Fibroblast of lung (primary cell): ENCODE measurements at regions not wholly inside any gene's neighbourhood (a gene's known extent, or its start where the extent isn't known, plus 50 kb on each side); places are given as distances from the start of the nearest gene placed in this dataset.
"Not testable (repeated sequence)": the region's sequence is repeated elsewhere in the genome, so short reads cannot be mapped to it uniquely, and the experiment has no call there.

Experiments
- DNase-seq, 2 donors: peaks; one replicate each; pipeline versions ENCODE4 v3.0.0 to v3.0.0-alpha.2; 2010; ENCODE audit warnings: low read depth in 2 of 2
- H2AFZ ChIP-seq: 2 replicates; pipeline ENCODE4 v1.5.1; 2012; ENCODE audit warnings: low read length, control low read depth, inconsistent platforms
- H3K27ac ChIP-seq: 2 replicates; pipeline ENCODE4 v1.5.1; 2011; ENCODE audit warnings: low read length, control low read depth; ENCODE audit not compliant: insufficient read depth
- H3K27me3 ChIP-seq: 2 replicates; pipeline ENCODE4 v1.5.1; 2011; ENCODE audit warnings: mild to moderate bottlenecking, low read length; ENCODE audit not compliant: control insufficient read depth, insufficient read depth
- H3K36me3 ChIP-seq: 2 replicates; pipeline ENCODE4 v1.5.1; 2011; ENCODE audit warnings: low read length; ENCODE audit not compliant: control insufficient read depth, insufficient read depth
- H3K4me1 ChIP-seq: 2 replicates; pipeline ENCODE4 v1.5.1; 2011; ENCODE audit warnings: low read length; ENCODE audit not compliant: control insufficient read depth, insufficient read depth; ENCODE audit errors: extremely low read depth
- H3K4me2 ChIP-seq: 2 replicates; pipeline ENCODE4 v1.5.1; 2011; ENCODE audit warnings: low read length, control low read depth; ENCODE audit not compliant: insufficient read depth; ENCODE audit errors: extremely low read depth
- H3K4me3 ChIP-seq, 4 experiments: fragments of 200-600 bp in 1 of 4; sonication (generic) in 1 of 4; replicated peaks in 1 of 4; 2 replicates each; pipeline ENCODE4 v1.5.1; 2011 to 2016; ENCODE audit warnings: low read length in 4 of 4, low read depth in 3 of 4, mild to moderate bottlenecking in 3 of 4, control low read depth in 2 of 4, inconsistent platforms in 1 of 4, mixed read lengths in 1 of 4; ENCODE audit not compliant: insufficient read depth in 1 of 4; ENCODE audit errors: control extremely low read depth in 1 of 4
- H3K79me2 ChIP-seq: 2 replicates; pipeline ENCODE4 v1.5.1; 2012; ENCODE audit warnings: mild to moderate bottlenecking, low read length, inconsistent platforms; ENCODE audit not compliant: control insufficient read depth, insufficient read depth
- H3K9ac ChIP-seq: 2 replicates; pipeline ENCODE4 v1.5.1; 2011; ENCODE audit warnings: mild to moderate bottlenecking, low read length, control low read depth; ENCODE audit not compliant: insufficient read depth
- H3K9me3 ChIP-seq: 2 replicates; pipeline ENCODE4 v1.5.1; 2012; ENCODE audit warnings: low read depth, low read length; ENCODE audit not compliant: control insufficient read depth, insufficient read depth
- H4K20me1 ChIP-seq: 2 replicates; pipeline ENCODE4 v1.5.1; 2011; ENCODE audit warnings: low read length; ENCODE audit not compliant: control insufficient read depth, insufficient read depth; ENCODE audit errors: extremely low read depth
- CTCF ChIP-seq, 2 donors: IDR thresholded peaks in 1 of 2; conservative IDR thresholded peaks in 1 of 2; 1 replicate in 1 of 2; 2 replicates in 1 of 2; pipeline ENCODE4 v1.5.1; 2011 to 2012; ENCODE audit warnings: low read length in 2 of 2, control low read depth in 1 of 2, inconsistent platforms in 1 of 2, low read depth in 1 of 2, mild to moderate bottlenecking in 1 of 2
- EZH2 ChIP-seq: IDR thresholded peaks from 2 replicates; pipeline ENCODE4 v1.5.1; 2012; ENCODE audit warnings: low read length, control low read depth, mild to moderate bottlenecking; ENCODE audit errors: missing control alignments

- no peaks in the 10 kb centered on the region for H3K9me3 ChIP-seq
- H3K79me2 ChIP-seq = no peaks in the 10 kb centered on the region
- no peaks in the 10 kb centered on the region for H3K27me3 ChIP-seq
- no peaks in the 10 kb centered on the region for H3K4me1 ChIP-seq
- no peaks in the 10 kb centered on the region for H3K36me3 ChIP-seq
- H3K4me2 ChIP-seq = no peak overlapping the region
- no peak for DNase-seq
- H3K27ac ChIP-seq = no peak overlapping the region
- TF ChIP-seq CTCF (conservative IDR thresholded peaks at IDR 0.05 in 1 of 2, IDR thresholded peaks at IDR 0.05 in 1 of 2; ENCODE audit: low read depth in 1 of 2, low read length in 2 of 2) (no peak), EZH2 (no peak)
- no peak overlapping the region for H2AFZ ChIP-seq
- no peaks in the 10 kb centered on the region for H4K20me1 ChIP-seq
- no peak overlapping the region for H3K9ac ChIP-seq
- no peak overlapping the region for H3K4me3 ChIP-seq
Measured at GRCh38 chr13:80704369-80704768, 363.4 kb upstream of the SPRY2 start.

- Histone ChIP-seq H3K4me1 (no peaks in the 10 kb centered on the region), H3K9ac (no peak overlapping the region), H3K4me2 (no peak overlapping the region), H3K27me3 (no peaks in the 10 kb centered on the region), H4K20me1 (no peaks in the 10 kb centered on the region), H3K36me3 (no peaks in the 10 kb centered on the region), H3K79me2 (no peaks in the 10 kb centered on the region), H3K4me3 (no peak overlapping the region), H2AFZ (no peak overlapping the region), H3K27ac (no peak overlapping the region), H3K9me3 (no peaks in the 10 kb centered on the region)
- TF ChIP-seq CTCF (conservative IDR thresholded peaks at IDR 0.05 in 1 of 2, IDR thresholded peaks at IDR 0.05 in 1 of 2; ENCODE audit: low read depth in 1 of 2, low read length in 2 of 2) = no peak
- no peak for TF ChIP-seq EZH2
- DNase-seq = no peak
Measured at GRCh38 chr13:80695841-80696240, 354.9 kb upstream of the SPRY2 start.

GRCh38 chr13:80691814-80692213 is 350.9 kb upstream of the SPRY2 start:
- not testable (repeated sequence) for H3K4me2 ChIP-seq, H3K4me3 ChIP-seq, DNase-seq, H3K36me3 ChIP-seq, H3K4me1 ChIP-seq, H4K20me1 ChIP-seq, H3K79me2 ChIP-seq, H3K27me3 ChIP-seq, H3K27ac ChIP-seq, H3K9me3 ChIP-seq, H2AFZ ChIP-seq, H3K9ac ChIP-seq

- no peak overlapping the region for H3K4me3 ChIP-seq
- DNase-seq = no peak
- H3K79me2 ChIP-seq = no peaks in the 10 kb centered on the region
- H3K4me1 ChIP-seq = no peaks in the 10 kb centered on the region
- no peak overlapping the region for H3K9ac ChIP-seq
- H3K4me2 ChIP-seq = no peak overlapping the region
- no peak for TF ChIP-seq EZH2
- TF ChIP-seq CTCF (conservative IDR thresholded peaks at IDR 0.05 in 1 of 2, IDR thresholded peaks at IDR 0.05 in 1 of 2; ENCODE audit: low read depth in 1 of 2, low read length in 2 of 2) = no peak
- H3K27me3 ChIP-seq = no peaks in the 10 kb centered on the region
- H3K9me3 ChIP-seq = no peaks in the 10 kb centered on the region
- no peaks in the 10 kb centered on the region for H3K36me3 ChIP-seq
- H2AFZ ChIP-seq = no peak overlapping the region
- no peaks in the 10 kb centered on the region for H4K20me1 ChIP-seq
- H3K27ac ChIP-seq = no peak overlapping the region
Measured at GRCh38 chr13:80690208-80690607, 349.3 kb upstream of the SPRY2 start.
